HFFc6 (cell line): ENCODE measurements at regions not wholly inside any gene's neighbourhood (a gene's known extent, or its start where the extent isn't known, plus 50 kb on each side); places are given as distances from the start of the nearest gene placed in this dataset.

ENCODE experiments used
- DNase-seq: peaks from one replicate; pipeline ENCODE4 v3.0.0-alpha.2; 2018
- H3K27ac Mint-ChIP-seq: 2 replicates; pipeline ENCODE4 v1.8.0; 2020; ENCODE audit warnings: mild to moderate bottlenecking, mixed read lengths
- H3K27me3 Mint-ChIP-seq: 2 replicates; pipeline ENCODE4 v1.8.0; 2021; ENCODE audit warnings: mild to moderate bottlenecking, moderate library complexity, mixed read lengths; ENCODE audit not compliant: insufficient read depth
- H3K36me3 Mint-ChIP-seq: 2 replicates; pipeline ENCODE4 v1.8.0; 2021; ENCODE audit warnings: low read depth, mixed read lengths
- H3K4me1 Mint-ChIP-seq: 2 replicates; pipeline ENCODE4 v1.8.0; 2020; ENCODE audit warnings: low read depth, mixed read lengths
- H3K4me3 Mint-ChIP-seq: 2 replicates; pipeline ENCODE4 v1.8.0; 2020; ENCODE audit warnings: mild to moderate bottlenecking, moderate library complexity, mixed read lengths
- H3K9me3 Mint-ChIP-seq: 2 replicates; pipeline ENCODE4 v1.8.0; 2020; ENCODE audit warnings: mild to moderate bottlenecking, mixed read lengths
- CTCF ChIP-seq: fragments of 200-600 bp; sonication (generic); IDR thresholded peaks from 2 replicates; pipeline ENCODE4 v1.5.0; 2021; ENCODE audit warnings: antibody characterized with exemption, mild to moderate bottlenecking

- Mint-ChIP-seq H3K4me1 (no peaks in the 10 kb centered on the region), H3K36me3 (no peaks in the 10 kb centered on the region), H3K4me3 (no peak overlapping the region), H3K27me3 (peaks cover 39% of the 10 kb centered on the region), H3K9me3 (no peaks in the 10 kb centered on the region), H3K27ac (no peak overlapping the region)
- no peak for TF ChIP-seq CTCF
- no peak for DNase-seq
Observed at GRCh38 chr1:22233222-22233621, 90.3 kb upstream of the WNT4 start.

GRCh38 chr1:22234476-22235030 is 91.7 kb upstream of the WNT4 start:
- TF ChIP-seq CTCF = no peak
- peaks cover 39% of the 10 kb centered on the region for H3K27me3 Mint-ChIP-seq
- H3K9me3 Mint-ChIP-seq = no peaks in the 10 kb centered on the region
- H3K27ac Mint-ChIP-seq = no peak overlapping the region
- DNase-seq = no peak
- H3K4me3 Mint-ChIP-seq = no peak overlapping the region
- H3K36me3 Mint-ChIP-seq = no peaks in the 10 kb centered on the region
- no peaks in the 10 kb centered on the region for H3K4me1 Mint-ChIP-seq

- no peaks in the 10 kb centered on the region for H3K9me3 Mint-ChIP-seq
- H3K27ac Mint-ChIP-seq = no peak overlapping the region
- H3K4me3 Mint-ChIP-seq = no peak overlapping the region
- TF ChIP-seq CTCF = no peak
- H3K4me1 Mint-ChIP-seq = no peaks in the 10 kb centered on the region
- peaks cover 41% of the 10 kb centered on the region for H3K27me3 Mint-ChIP-seq
- H3K36me3 Mint-ChIP-seq = no peaks in the 10 kb centered on the region
- DNase-seq = no peak
Observed at GRCh38 chr1:22236166-22236565, 93.3 kb upstream of the WNT4 start.

GRCh38 chr1:22236900-22237299 is 94.0 kb upstream of the WNT4 start:
- no peaks in the 10 kb centered on the region for H3K4me1 Mint-ChIP-seq
- TF ChIP-seq CTCF = no peak
- H3K27me3 Mint-ChIP-seq = peaks cover 41% of the 10 kb centered on the region
- H3K4me3 Mint-ChIP-seq = no peak overlapping the region
- no peak overlapping the region for H3K27ac Mint-ChIP-seq
- H3K36me3 Mint-ChIP-seq = no peaks in the 10 kb centered on the region
- no peak for DNase-seq
- no peaks in the 10 kb centered on the region for H3K9me3 Mint-ChIP-seq

GRCh38 chr1:22237433-22238093 is 94.7 kb upstream of the WNT4 start:
- no peaks in the 10 kb centered on the region for H3K36me3 Mint-ChIP-seq

More at GRCh38 chr1:22237433-22238093, 94.7 kb upstream of the WNT4 start:
- Mint-ChIP-seq H3K27ac (no peak overlapping the region), H3K4me3 (no peak overlapping the region), H3K4me1 (no peaks in the 10 kb centered on the region), H3K27me3 (peaks cover 40% of the 10 kb centered on the region), H3K9me3 (no peaks in the 10 kb centered on the region)
- peak; percentile 7; the same call in 1 of the 2 replicates for TF ChIP-seq CTCF
- no peak for DNase-seq
